Spinal cord (tissue), 9 donors: ENCODE measurements at regions not wholly inside any gene's neighbourhood (a gene's known extent, or its start where the extent isn't known, plus 50 kb on each side); places are given as distances from the start of the nearest gene placed in this dataset.

Source experiments
- DNase-seq, 6 donors: peaks; one replicate each; pipeline versions ENCODE4 v3.0.0 to v3.0.0-alpha.2; 2013 to 2015; ENCODE audit warnings: low spot score in 6 of 6, low read depth in 4 of 6
- H3K27ac ChIP-seq: one replicate; pipeline ENCODE4 v1.5.1; 2013; ENCODE audit warnings: low read depth, low read length, control low read depth
- H3K27me3 ChIP-seq: one replicate; pipeline ENCODE4 v1.6.1; 2013; ENCODE audit warnings: low read length; ENCODE audit not compliant: control insufficient read depth, insufficient read depth
- H3K36me3 ChIP-seq: one replicate; pipeline ENCODE4 v1.6.1; 2013; ENCODE audit warnings: low read length; ENCODE audit not compliant: control insufficient read depth, insufficient read depth
- H3K4me1 ChIP-seq: one replicate; pipeline ENCODE4 v1.6.1; 2013; ENCODE audit warnings: low read length; ENCODE audit not compliant: control insufficient read depth, insufficient read depth
- H3K4me3 ChIP-seq: one replicate; pipeline ENCODE4 v1.5.1; 2013; ENCODE audit warnings: low read depth, low read length, control low read depth
- H3K9me3 ChIP-seq: one replicate; pipeline ENCODE4 v1.6.1; 2013; ENCODE audit warnings: low read length; ENCODE audit not compliant: control insufficient read depth, insufficient read depth
- WGBS: methylation state at CpG from one replicate; pipeline ENCODE4 v1.1.5; 2013; ENCODE audit warnings: missing lambda C conversion rate; ENCODE audit not compliant: insufficient coverage; 5-methylcytosine and 5-hydroxymethylcytosine counted together
- donor health status: healthy.

GRCh38 chr7:50211130-50212015 lies 93.1 kb upstream of the IKZF1 start:
- H3K27me3 ChIP-seq: no peaks in the 10 kb centered on the region
- H3K27ac ChIP-seq: no peak overlapping the region
- DNase-seq: no peak
- WGBS: 93% methylated on average over 8 of the region's 9 CpGs
- no peaks in the 10 kb centered on the region for H3K9me3 ChIP-seq
- no peak overlapping the region for H3K4me3 ChIP-seq
- H3K4me1 ChIP-seq: no peaks in the 10 kb centered on the region
- no peaks in the 10 kb centered on the region for H3K36me3 ChIP-seq

GRCh38 chr7:50210706-50211115 lies 93.8 kb upstream of the IKZF1 start:
- Histone ChIP-seq H3K4me1 (no peaks in the 10 kb centered on the region), H3K9me3 (no peaks in the 10 kb centered on the region), H3K4me3 (no peak overlapping the region), H3K27me3 (no peaks in the 10 kb centered on the region), H3K36me3 (no peaks in the 10 kb centered on the region), H3K27ac (no peak overlapping the region)
- no peak for DNase-seq
- WGBS: 100% methylated on average over 4 of the region's 6 CpGs

GRCh38 chr7:50209461-50210135 lies 94.9 kb upstream of the IKZF1 start:
- no peaks in the 10 kb centered on the region for H3K9me3 ChIP-seq
- H3K27ac ChIP-seq: no peak overlapping the region
- H3K36me3 ChIP-seq: no peaks in the 10 kb centered on the region
- H3K4me1 ChIP-seq: no peaks in the 10 kb centered on the region
- WGBS: 83% methylated on average over 2 of the region's 5 CpGs
- no peaks in the 10 kb centered on the region for H3K27me3 ChIP-seq
- H3K4me3 ChIP-seq: no peak overlapping the region
- no peak for DNase-seq

GRCh38 chr7:50208378-50208982 lies 96.0 kb upstream of the IKZF1 start:
- no peak overlapping the region for H3K27ac ChIP-seq
- no peak for DNase-seq
- no peak overlapping the region for H3K4me3 ChIP-seq
- H3K36me3 ChIP-seq: no peaks in the 10 kb centered on the region
- WGBS: 92% methylated on average over 5 of the region's 5 CpGs
- no peaks in the 10 kb centered on the region for H3K27me3 ChIP-seq
- no peaks in the 10 kb centered on the region for H3K9me3 ChIP-seq
- no peaks in the 10 kb centered on the region for H3K4me1 ChIP-seq

- Histone ChIP-seq H3K27ac (no peak overlapping the region), H3K27me3 (no peaks in the 10 kb centered on the region), H3K4me1 (no peaks in the 10 kb centered on the region), H3K4me3 (no peak overlapping the region), H3K36me3 (no peaks in the 10 kb centered on the region), H3K9me3 (no peaks in the 10 kb centered on the region)
- no peak for DNase-seq
- WGBS: 82% methylated on average over 14 of the region's 14 CpGs
These were observed 96.7 kb upstream of the IKZF1 start for GRCh38 chr7:50207686-50208255.

- Histone ChIP-seq H3K4me3 (no peak overlapping the region), H3K9me3 (no peaks in the 10 kb centered on the region), H3K27ac (no peak overlapping the region), H3K27me3 (no peaks in the 10 kb centered on the region), H3K4me1 (no peaks in the 10 kb centered on the region), H3K36me3 (no peaks in the 10 kb centered on the region)
- WGBS: 98% methylated on average over 10 of the region's 11 CpGs
- DNase-seq: no peak
These were observed 97.3 kb upstream of the IKZF1 start for GRCh38 chr7:50207251-50207564.

- Histone ChIP-seq H3K4me3 (no peak overlapping the region), H3K27me3 (no peaks in the 10 kb centered on the region), H3K27ac (no peak overlapping the region), H3K4me1 (no peaks in the 10 kb centered on the region), H3K36me3 (no peaks in the 10 kb centered on the region), H3K9me3 (no peaks in the 10 kb centered on the region)
- WGBS: 92% methylated on average over 20 of the region's 21 CpGs
- DNase-seq: no peak
These were observed 97.9 kb upstream of the IKZF1 start for GRCh38 chr7:50206453-50207250.

- Histone ChIP-seq H3K27ac (no peak overlapping the region), H3K9me3 (no peaks in the 10 kb centered on the region), H3K27me3 (no peaks in the 10 kb centered on the region), H3K4me1 (no peaks in the 10 kb centered on the region), H3K4me3 (no peak overlapping the region), H3K36me3 (no peaks in the 10 kb centered on the region)
- no peak for DNase-seq
- WGBS: 57% methylated on average over 4 of the region's 7 CpGs
These were observed 99.5 kb upstream of the IKZF1 start for GRCh38 chr7:50205011-50205410.

- no peaks in the 10 kb centered on the region for H3K36me3 ChIP-seq
- H3K9me3 ChIP-seq: no peaks in the 10 kb centered on the region
- no peak overlapping the region for H3K27ac ChIP-seq
- WGBS: 55% methylated on average over 3 of the region's 5 CpGs
- H3K27me3 ChIP-seq: no peaks in the 10 kb centered on the region
- no peak for DNase-seq
- no peaks in the 10 kb centered on the region for H3K4me1 ChIP-seq
- H3K4me3 ChIP-seq: no peak overlapping the region
These were observed 99.9 kb upstream of the IKZF1 start for GRCh38 chr7:50204581-50204980.
